Activated T-helper 9 cell treated with anti-CD3 and anti-CD28 coated beads, Interleukin-2, amount 50 U/mL, for 16 hours (primary cell): ENCODE measurements at regions not wholly inside any gene's neighbourhood (a gene's known extent, or its start where the extent isn't known, plus 50 kb on each side); places are given as distances from the start of the nearest gene placed in this dataset.
"Not testable (repeated sequence)": the region's sequence is repeated elsewhere in the genome, so short reads cannot be mapped to it uniquely, and the experiment has no call there.

ENCODE experiments used
- DNase-seq: peaks from one replicate; pipeline ENCODE4 v3.0.0-alpha.2; 2020; ENCODE audit warnings: low read depth

DNA sequence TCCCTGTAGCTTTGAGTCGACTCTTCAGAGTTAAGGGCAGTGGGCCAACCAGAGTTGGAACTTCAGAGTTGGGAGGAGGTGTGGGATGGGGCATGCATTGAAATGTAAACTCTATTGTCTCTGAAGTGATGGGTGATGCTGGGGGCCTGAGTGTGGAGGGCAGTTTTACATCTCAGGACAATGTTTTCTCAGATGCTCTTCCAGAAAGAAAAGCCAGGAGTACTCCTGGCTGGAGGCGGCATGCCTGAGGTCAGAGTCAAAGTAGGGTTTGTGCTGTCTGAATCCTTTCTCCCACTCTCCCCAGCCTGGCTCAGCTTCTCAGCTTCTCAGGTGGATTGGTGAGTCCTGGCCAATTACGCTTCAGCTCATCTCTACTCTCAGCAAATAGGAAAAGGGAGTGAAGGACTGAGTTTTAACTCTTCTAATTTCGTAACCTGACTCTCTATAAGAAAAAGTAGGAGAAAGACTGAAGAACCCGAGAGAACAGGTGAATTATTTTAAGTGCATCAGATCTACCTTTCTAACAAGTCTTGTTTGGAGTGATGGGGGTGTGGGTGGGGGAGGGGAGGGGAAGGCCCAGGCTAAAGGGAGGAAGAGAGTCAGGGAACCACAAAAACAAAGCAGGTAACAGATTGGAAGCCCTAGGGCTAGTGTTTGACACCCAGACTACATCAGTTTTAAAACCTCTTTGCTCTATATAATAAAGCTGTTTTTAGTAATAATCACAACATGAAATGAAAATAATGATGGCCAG is 107.5 kb upstream of the PELI1 start:
- DNase-seq: no peak

DNA sequence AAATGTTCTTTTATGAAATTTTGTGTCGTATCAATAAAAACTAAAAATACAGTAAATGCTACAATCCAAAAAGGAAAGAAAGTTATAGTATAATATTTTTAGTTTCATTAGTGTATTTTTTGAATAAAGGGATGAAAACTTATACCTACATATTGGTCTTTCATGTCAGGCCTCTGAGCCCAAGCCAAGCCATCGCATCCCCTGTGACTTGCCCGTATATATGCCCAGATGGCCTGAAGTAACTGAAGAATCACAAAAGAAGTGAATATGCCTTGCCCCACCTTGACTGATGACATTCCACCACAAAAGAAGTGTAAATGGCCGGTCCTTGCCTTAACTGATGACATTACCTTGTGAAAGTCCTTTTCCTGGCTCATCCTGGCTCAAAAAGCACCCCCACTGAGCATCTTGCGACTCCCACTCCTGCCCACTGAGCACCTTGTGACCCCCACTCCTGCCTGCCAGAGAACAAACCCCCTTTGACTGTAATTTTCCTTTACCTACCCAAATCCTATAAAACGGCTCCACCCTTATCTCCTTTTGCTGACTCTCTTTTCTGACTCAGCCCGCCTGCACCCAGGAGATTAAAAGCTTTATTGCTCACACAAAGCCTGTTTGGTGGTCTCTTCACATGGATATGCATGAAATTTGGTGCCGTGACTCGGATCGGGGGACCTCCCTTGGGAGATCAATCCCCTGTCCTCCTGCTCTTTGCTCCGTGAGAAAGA is 108.2 kb upstream of the PELI1 start:
- DNase-seq: not testable (repeated sequence)

DNA sequence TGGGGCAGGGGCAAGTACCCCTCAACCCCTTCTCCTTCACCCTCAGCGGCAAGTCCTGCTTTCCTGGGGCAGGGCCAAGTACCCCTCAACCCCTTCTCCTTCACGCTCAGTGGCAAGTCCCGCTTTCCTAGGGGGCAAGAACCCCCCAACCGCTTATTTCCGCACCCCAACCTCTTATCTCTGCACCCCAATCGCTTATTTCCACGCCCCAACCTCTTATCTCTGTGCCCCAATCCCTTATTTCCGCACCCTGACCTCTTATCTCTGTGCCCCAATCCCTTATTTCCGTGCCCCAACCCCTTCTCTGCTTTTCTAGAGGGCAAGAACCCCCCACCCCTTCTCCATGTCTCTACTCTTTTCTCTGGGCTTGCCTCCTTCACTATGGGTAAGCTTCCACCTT is 109.2 kb upstream of the PELI1 start:
- not testable (repeated sequence) for DNase-seq

DNA sequence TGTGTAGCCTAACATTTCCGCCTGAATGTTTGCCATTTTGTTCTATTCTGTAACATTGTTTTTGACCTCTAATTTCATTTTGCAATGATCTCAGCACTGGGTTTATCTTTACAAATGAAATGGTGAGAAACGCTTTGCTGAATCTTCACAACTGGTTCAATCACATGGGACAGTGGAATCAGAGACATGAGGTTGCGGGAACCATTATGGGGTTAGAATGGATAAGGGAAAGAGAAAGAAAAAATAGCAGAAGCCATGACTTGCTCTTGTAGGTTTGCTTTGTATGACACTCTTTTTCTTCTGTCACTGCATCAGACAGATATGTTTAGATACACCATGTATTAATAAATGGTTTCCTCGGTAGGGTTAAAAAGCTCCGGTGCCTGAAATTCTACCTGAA is 114.3 kb upstream of the PELI1 start:
- no peak for DNase-seq

DNA sequence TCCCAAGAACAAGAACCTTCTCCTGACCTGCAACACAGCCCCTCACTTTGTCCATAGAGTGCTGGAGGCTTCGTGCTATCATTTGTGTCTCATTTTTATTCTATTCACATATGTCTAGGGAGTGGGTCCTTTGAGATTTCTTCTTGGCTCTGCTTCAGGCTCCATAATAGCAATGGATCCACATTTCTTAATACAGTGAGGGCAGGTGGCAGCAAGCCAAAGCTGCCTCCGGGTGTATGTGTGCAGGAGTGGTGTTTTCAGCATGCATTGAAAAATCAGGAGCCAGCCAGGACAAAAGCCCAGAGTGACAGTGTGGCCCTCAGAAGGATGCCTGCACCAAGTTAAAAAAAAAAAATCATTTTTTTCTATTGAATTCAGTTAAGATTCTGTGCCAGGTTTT is 115.1 kb upstream of the PELI1 start:
- DNase-seq: no peak

DNA sequence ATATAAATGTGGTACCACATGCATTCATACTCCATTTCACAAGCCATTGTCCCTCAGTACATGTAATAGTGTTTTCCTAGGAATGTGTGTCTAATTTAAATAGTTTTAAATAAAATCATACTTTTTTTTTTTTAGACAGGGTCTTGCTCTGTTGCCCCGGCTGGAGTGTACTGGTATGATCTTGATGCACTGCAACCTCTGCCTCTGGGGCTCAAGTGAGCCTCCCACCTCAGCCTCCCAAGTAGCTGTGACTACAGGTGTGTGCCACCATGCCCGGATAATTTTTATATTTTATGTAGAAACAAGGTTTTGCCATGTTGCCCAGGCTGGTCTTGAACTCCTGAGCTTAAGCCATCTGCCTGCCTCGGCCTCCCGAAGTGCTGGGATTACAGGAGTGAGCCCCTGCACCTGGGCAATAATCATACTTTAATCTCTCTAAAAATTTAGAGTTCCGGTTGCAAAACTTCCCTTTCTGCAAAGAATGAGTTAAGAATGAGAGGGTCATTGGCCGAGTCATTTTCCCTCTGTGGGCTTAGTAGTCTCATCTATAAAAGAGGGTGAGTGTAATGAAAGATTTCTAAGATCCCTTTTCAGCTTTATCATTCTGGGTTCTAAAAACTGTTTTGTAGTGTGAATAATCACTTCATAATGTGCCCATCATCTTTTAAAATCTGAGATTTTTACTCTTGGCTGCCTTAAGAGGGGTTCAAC is 116.0 kb upstream of the PELI1 start:
- no peak for DNase-seq

DNA sequence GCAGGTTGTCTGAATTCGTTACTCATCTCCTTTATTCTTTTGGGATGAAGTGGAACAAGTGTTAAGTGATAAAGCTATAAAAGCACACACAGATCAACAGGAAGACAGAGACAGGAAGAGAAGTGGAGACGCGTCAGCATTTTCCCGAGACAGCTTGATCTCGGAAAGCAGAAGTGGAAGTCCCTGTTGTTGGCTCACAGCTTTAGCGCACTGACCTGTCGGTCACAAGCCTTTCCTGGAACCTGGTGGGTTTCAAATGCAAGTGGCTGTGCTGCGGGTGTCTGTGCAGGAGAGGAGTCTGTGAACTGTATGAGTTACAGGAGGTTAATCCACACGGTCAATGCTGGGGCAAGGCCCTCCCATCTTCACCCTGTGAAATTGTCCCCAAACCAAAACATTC is 116.6 kb upstream of the PELI1 start:
- no peak for DNase-seq

DNA sequence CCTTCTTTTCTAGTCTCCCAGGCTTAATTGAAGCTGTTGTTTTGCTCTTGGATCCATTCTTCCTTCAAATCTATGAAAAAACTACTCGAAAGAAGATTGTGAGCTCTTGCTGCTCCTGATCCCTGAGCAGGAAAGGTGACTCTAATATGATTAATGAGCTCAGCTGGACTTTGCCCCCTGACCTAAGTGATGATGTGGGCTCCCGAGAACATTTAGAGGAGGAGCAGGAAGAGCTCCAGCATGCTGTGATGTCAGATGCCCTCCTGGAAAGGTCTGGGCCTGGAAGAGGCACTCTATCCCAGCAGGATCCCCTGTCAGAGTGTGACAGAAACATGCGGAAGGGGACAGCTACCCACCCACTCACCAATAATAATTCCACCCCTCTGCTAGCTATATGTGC is 117.9 kb upstream of the PELI1 start:
- no peak for DNase-seq

DNA sequence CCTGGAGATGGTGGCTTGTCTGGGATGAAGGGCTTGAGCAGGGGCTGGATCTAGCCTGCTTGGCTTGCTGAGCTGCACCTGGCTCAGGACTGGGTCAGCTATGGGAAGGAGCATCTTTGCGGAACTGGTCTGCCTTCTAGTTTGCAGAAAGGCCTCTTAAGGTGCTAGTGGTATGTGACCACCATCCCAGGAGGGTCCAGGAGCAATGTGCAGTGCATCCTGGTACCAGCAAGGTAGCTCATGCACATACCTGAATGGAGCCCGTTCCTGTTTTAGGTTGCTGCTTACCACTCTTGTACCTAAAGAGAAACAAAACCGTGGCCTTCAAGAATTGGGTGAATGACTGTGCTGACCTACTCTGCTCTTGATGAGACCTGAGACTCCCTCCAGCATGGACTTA is 118.6 kb upstream of the PELI1 start:
- no peak for DNase-seq

DNA sequence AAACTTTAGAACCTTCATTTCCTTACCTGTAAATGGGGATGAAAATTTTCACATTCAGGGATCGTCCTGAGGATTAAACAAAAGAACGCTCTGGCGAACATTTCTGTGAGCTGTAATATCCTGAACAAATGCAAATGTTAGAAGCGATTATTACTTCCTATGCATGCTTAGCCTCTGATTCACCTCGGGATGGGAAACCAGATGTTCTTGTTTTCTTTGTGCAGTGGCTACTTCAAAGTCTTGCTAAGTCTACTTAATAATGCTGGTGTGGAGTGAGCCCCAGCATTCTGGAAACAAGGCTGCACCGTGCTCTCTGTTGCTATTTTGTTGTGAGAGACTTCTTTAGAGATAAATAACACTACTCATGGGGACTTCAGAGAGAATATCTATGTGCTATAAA is 119.1 kb upstream of the PELI1 start:
- DNase-seq: no peak

DNA sequence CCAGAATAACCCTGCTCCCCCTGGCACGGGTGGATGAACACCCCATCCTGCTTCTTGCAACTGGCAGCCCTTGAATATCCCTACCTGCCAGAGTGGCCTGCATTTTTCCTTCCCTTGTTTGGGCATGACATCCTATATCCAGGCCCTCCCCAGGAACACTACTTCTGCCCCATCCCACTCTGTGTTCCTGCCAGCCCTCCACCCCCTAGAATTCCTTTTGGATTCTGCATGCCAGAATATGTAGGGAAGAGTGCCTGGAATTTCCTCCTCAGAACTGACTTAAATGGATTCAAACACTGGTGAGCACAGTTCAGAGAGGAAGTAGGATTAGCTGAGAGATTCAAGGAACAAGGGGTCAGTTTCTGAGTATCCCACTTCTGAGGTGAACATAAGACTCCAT is 123.5 kb upstream of the PELI1 start:
- DNase-seq: no peak

DNA sequence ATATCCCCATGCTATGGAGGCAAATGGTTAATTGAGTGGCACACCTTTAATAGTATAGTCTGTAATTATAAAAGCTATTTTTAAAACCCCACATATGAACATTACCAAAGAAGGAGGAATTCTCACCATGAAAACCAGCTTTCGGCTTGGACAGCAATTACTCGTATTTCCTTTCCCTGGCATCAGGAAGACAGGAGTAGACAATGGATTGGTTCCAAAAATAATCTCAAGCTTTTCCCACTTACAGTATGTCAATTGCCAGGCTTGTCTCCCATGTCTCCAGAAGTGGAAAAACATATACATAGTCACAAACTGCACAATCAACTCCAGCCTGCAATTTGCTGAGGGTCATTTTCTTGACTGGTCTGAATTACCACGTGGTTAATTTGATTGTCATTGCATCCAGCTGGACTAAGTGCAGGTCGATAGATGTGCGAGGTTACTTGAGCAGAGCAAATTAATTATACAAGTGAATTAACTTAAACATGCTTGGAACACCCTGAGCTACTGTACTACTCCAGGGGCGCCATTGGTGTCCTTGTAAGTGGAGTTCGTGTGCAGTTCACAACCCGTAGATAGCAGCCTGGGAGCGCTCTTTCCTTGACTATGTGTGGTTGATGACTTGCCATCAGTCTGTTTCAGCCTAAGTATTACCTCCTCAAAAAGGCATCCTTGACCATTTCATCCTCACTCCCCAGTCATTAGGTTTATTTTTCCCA is 124.3 kb upstream of the PELI1 start:
- DNase-seq: no peak

DNA sequence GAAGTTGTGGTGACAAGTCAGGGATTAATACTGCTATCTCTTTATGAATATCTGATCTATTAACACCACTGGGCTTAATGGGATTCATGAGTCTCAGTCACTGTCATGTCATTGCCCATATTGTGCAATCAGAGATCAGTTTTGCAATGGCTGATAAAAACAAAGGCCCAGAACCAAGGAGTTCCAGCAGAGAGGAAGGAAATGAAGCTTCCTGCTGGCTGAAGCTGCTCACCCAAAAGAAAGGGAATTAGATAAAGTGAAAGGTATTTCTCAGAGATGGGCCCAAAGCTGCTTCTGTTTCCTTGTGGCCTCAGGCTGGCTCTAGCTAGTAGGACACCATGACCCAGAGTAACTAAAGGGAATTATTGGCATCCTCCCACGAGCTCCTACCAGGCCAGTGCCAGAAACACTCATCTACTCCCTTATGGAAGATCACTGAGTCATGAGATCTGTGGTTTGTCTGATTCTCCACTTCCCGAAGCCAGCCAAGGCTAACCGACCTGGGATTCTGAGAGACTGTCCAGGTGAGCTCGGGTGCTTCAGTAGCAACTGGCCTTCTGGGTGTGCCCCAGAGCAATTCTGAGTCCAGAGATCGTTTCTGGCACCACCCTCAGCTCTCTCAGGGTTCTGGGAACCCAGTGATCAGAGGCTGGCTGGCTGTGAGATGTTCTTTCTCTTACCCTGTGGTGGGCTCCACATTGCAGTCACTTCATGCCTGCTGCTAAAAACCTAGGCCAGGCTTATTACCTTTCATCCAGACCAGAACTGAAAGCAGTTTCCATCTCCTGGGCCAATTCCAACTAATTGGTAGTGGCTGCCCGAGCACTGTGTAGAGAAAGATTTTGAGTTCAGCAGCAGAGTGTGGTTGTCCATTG is 129.5 kb upstream of the PELI1 start:
- DNase-seq: no peak

DNA sequence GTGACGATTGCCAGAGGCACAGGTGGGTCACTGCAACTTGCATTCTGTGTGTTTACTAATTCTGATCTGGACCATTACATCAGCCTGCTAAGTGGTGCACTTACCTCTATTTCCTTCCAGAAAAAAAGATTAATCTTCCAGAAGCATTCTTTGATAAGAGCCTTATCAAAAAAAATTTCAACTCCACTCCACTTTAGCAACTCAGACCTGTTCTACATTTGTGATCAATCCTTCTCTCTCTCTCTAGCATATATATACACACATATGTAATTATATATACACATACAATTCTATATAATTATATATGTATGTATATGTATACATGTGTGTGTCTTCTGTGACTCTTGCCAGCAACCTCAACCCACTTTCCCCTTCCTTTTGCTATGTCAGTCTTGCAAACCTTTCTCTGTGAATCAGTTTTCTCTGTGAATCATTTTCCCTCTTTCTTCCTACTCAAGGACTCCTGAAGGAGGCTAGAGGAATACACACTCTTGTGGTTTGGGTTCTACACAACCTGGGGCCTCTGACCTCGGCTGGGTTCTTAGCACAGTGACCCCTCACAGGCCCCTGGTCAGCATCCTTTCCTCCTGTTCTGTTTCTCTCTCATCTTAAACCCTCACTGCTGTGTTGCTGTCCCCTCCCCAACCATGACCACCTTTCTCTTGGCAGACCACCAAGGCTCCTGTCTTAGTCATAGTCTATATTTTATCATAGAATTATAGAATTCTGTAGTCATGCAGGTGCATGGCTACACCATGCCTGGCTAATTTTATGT is 130.4 kb upstream of the PELI1 start:
- DNase-seq: no peak

DNA sequence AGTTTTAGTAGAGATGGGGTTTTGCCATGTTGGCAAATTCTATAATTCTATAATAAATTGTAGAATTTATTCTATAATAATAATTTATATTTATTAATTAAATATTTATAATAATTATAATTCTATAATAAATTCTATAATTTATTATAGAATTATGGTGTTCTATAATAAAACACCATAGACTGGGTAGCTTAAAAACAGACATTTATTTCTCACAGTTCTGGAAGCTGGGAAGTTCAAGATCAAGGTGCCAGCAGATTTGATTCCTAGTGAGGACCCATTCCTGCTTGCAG is 130.9 kb upstream of the PELI1 start:
- no peak for DNase-seq

DNA sequence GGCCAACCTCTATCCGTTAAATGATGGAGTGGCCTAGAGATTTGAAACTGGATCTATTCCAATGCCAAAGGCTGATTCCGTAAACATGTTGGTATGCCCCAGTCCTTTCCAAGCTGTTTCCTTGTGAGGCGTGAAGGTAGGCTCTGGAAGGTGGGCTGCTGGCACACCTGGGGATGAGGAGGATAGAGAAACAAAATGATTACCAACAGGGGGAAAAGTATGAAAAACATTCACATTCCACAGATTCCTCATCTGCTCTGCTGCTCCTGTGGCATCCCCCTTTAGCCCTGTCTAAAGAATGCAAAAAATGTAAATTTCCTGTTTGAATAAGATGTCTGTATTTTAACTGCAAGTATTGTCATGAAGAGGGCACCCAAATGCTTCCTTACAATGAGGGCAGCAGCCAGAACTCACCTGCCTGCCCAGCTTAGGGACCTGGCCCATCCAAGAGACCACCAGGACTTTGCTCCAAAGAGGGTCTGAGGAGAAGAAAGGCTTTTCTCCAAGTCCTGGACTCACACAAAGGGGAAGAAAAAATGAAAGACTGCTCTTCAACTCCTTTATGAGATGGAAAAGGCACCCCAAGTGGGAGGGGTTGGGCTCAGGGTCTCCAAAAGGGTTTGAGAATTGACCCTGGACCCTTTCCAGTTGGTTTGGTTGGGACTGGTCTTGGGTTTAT is 132.3 kb upstream of the PELI1 start:
- DNase-seq: no peak

DNA sequence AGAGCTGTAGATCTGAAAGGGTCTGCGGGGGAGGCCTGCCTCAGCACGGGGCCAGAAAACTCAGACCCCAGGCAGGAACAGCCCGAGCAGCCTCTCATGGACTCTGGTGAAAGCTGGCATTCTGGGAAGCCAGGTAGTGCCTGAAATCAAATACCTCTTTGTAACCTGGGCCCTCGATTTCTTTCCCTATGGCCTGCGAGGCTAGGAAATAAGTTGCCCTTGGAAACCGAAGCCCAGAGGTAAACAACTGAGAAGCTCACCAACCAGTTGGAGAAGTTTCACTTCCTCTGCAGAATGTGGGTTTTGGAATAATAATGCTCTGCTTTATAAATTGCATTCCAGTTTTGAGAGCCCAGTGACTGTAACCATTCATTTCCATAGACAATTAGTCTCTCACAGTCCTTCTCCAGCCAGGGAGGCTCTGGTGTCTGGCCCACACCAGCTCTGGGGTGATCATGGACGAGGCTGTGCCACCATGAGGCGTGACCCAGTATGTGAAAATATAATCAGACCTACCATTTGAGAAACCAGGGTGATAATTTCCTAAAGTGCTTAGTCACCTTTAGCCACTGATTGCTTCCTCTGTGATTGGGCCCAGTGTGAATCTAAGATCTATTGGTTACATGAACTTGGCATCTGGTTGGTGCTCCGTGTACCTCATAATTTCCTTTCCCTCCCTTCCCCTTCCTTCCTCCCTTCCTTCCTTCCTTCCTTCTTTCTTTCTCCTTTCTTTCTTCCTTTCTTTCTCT is 133.1 kb upstream of the PELI1 start:
- DNase-seq: no peak

DNA sequence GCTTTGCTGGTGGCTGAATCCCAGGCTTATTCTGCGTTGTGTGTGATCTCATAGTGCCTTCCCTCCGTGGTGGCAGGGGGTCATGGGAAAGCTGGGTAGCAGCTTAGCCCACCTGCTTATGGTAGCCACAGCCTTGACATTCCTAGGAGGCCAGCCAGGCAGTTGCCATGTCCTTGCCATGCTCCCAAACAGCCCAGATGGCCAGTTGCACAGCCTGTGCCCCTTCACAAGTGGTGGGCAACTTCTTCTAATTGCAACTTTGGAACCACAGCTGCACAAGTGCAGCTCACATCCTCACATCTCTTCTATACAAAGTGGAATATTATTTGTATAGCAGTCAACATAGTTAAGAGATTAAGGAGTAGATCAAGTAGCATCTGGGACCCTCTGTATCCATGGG is 136.6 kb upstream of the PELI1 start:
- not testable (repeated sequence) for DNase-seq

DNA sequence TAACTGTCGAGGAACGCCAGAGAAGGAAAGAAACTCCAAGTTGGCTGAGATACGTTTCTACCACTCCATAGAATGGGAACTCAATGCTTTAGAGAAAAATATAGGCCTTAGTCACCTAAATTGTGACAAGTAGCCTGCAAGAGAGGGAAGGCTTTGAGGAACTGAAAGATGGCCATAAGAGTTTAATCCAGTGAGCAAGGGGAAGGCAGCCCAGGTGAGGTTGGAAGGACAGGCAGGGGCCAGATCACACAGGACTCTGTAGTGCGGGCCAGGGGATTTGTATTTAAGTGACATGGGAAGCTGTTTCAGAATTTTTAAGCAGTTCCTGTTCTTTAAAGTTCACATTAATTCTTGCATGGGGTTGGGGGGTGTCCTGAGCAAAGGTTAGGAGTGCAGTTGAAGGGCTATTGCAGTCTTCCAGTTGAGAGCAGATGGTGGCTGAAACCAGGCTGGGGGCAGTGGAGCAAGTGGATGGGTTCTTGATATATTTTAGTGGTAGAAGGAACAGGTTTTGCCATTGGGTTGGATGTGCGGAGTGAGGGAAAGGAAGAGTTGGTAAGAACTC is 138.9 kb upstream of the PELI1 start:
- no peak for DNase-seq
